Spleen (tissue), 7 donors: ENCODE measurements at regions not wholly inside any gene's neighbourhood (a gene's known extent, or its start where the extent isn't known, plus 50 kb on each side); places are given as distances from the start of the nearest gene placed in this dataset.

ENCODE experiments used
- CTCF ChIP-seq, 11 experiments: fragments of 200-600 bp in 7 of 11; fragments of 450-650 bp in 4 of 11; sonication (generic) in 4 of 11; IDR thresholded peaks in 8 of 11; conservative IDR thresholded peaks in 3 of 11; 1 replicate in 7 of 11; 2 replicates in 4 of 11; pipeline versions ENCODE4 v1.4.0 to v1.8.0; 2016 to 2021; ENCODE audit warnings: antibody characterized with exemption in 11 of 11, inconsistent platforms in 4 of 11, mild to moderate bottlenecking in 1 of 11
- POLR2AphosphoS5 ChIP-seq, 3 donors: sonication (generic); formaldehyde crosslinking; IDR thresholded peaks; one replicate each; pipeline ENCODE4 v1.5.1; 2017; ENCODE audit warnings: antibody characterized with exemption in 3 of 3
- donor health status: DM: no; HTN: no; CAD: no; lungs with moderate emphysema.
- donor health status: DM: no; HTN: no; CAD: no.
- donor health status: DM: no; HTN: no; CAD: no.

GRCh38 chr5:54740141-54740540 is 222.6 kb downstream of the SNX18 start:
- TF ChIP-seq CTCF (IDR thresholded peaks at IDR 0.05 in 8 of 11, conservative IDR thresholded peaks at IDR 0.05 in 3 of 11) (no peak), POLR2AphosphoS5 (IDR thresholded peaks at IDR 0.05) (no peak)
